GM10266 (cell line): ENCODE measurements at regions not wholly inside any gene's neighbourhood (a gene's known extent, or its start where the extent isn't known, plus 50 kb on each side); places are given as distances from the start of the nearest gene placed in this dataset.
"Not testable (repeated sequence)": the region's sequence is repeated elsewhere in the genome, so short reads cannot be mapped to it uniquely, and the experiment has no call there.

ENCODE experiments used
- DNase-seq: peaks from one replicate; pipeline ENCODE4 v3.0.0; 2012; ENCODE audit errors: extremely low spot score
- TF ChIP-seq, protein P1 (sequence below): IDR thresholded peaks from 2 replicates; pipeline ENCODE4 v1.5.1; 2012; ENCODE audit warnings: mild to moderate bottlenecking, low read depth; ENCODE audit not compliant: control insufficient read depth, insufficient read depth; ENCODE audit errors: missing control alignments

DNA sequence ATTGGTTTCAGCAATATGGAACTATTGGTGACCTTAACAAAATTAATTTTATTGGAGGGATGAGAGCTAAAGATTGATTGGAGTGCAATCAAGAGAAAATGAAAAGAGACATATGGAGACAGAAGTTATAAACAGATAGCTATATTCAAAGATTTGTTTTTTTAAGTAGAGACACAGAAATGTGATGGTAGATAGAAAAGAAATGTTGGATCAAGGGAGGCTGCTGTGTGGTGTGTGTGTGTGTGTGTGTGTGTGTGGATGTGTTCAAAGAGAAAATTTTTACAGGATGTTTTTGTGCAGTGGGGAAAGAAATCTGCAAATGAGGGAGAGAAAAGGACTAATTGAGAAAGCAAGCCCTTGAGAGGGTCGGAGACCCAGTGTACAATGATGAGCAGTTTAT lies 249.5 kb upstream of the SPHKAP start:
- DNase-seq: no peak
- TF ChIP-seq, protein P1, sequence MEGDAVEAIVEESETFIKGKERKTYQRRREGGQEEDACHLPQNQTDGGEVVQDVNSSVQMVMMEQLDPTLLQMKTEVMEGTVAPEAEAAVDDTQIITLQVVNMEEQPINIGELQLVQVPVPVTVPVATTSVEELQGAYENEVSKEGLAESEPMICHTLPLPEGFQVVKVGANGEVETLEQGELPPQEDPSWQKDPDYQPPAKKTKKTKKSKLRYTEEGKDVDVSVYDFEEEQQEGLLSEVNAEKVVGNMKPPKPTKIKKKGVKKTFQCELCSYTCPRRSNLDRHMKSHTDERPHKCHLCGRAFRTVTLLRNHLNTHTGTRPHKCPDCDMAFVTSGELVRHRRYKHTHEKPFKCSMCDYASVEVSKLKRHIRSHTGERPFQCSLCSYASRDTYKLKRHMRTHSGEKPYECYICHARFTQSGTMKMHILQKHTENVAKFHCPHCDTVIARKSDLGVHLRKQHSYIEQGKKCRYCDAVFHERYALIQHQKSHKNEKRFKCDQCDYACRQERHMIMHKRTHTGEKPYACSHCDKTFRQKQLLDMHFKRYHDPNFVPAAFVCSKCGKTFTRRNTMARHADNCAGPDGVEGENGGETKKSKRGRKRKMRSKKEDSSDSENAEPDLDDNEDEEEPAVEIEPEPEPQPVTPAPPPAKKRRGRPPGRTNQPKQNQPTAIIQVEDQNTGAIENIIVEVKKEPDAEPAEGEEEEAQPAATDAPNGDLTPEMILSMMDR: no peak

DNA sequence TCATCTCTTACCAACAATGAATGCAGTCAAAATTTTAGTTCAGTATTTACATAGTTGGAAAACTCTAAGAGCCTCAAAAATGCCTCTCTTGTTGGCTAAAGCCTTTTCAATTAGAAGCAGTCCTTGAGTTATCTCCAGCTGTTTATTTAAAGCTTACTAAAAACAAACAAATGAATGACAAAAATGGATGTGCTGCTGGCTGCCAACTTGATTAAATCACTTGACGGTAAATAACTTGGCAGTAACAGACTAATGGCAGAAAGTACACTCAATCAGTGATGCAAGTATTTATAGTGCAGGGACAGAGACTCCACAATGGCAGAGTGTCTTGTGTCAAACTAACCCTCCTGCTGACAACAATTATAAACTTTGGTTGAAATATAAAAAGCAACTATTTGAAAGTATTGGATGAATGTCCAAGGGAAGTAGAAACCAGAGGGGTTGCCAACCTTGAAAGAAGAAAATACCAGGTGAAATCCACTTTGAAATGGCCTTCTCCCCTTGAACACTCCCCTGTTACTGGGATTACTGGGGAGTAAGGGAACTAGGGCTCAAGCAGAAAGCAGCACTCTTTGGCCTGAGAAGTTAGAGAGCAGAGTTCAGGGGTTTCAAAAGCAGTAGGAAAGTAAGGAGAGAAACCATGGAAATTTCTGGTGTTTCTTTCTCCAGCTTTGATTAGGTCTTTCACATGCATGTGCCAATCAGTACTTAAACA lies 245.2 kb upstream of the SPHKAP start:
- TF ChIP-seq, protein P1: no peak
- DNase-seq: no peak

DNA sequence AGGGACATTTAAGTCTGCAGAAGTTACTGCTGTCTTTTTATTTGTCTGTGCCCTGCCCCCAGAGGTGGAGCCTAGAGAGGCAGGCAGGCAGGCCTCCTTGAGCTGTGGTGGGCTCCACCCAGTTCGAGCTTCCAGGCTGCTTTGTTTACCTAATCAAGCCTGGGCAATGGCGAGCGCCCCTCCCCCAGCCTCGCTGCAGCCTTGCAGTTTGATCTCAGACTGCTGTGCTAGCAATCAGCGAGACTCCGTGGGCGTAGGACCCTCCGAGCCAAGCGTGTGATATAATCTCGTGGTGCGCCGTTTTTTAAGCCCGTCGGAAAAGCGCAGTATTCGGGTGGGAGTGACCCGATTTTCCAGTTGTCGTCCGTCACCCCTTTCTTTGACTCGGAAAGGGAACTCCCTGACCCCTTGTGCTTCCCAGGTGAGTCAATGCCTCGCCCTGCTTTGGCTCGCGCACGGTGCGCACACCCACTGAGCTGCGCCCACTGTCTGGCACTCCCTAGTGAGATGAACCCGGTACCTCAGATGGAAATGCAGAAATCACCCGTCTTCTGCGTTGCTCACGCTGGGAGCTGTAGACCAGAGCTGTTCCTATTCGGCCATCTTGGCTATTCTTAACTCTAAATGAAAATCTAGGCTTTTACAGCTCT lies 244.0 kb upstream of the SPHKAP start:
- DNase-seq: not testable (repeated sequence)

DNA sequence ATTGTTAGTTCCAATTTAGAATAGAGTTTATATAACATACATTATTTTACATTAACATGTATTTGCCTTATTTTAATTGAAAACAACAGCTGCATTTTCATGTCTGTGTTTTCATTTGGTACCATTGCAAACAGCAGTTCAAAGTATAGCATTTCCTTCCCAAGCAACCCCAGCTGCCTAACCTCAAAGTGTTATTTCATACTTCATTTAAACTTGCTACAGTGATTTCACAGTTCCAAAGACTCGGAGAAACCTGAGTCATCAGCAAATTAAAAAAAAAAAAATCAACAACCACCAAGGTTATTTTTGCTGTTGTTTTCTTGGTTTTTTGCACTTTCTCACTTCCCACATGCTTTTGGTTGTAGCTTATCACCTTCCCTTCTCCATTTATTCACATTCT lies 236.5 kb upstream of the SPHKAP start:
- no peak for DNase-seq
- TF ChIP-seq, protein P1: no peak

DNA sequence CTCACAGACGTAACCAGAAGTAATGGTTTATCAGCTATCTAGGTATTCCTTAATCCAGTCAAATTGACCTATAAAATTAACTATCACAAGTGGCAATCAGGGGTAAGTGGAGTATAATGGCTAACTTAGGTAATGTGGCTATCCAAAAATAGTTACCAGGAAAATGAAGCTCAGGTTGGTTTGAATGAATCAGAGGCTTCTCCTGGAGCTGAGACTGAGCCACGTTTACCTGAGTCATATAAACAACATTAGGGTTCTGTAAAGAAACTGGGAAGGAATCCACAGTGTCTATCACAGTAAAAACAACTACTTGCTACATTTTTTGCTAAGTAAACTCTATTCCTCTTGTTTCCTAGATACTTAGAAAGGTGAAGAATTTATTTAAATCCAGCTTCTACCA lies 236.0 kb upstream of the SPHKAP start:
- DNase-seq: no peak
- TF ChIP-seq, protein P1: no peak

DNA sequence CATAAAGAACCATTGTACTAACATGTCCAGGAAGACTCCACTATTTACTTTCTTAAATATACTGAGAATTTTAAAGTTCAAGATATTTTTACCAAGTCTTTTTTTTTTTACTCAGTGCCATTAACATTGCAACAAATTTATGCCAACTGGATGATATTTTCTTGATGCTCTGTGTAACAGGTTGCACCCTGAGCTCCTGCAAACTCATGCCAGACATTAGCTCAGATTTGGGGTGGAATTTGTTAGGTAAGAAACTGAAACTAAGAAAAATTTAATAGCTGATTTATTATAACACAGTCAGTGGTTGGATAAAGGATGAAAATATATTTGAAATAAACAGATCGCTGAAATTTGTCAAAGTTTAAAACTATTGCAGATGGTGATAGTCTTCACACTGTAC lies 228.6 kb upstream of the SPHKAP start:
- TF ChIP-seq, protein P1: no peak
- DNase-seq: no peak

DNA sequence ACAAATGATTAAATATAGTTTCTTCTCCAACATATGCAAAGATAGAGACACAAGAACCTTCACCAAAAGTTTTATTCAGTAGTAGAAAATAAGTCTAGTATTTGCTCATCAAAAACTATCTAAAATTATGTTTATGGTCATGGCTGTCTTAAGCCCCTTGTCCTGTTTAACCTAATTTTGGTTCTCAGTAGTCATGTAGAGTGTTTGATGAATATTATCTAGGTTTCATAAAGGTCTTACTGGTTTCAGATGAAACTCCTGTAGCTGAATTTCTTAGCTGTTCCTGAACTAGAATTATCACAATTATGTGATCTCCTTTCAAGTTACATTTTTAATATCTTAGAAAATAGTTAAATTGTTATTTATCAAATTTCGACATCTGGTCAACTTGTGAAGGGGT lies 228.0 kb upstream of the SPHKAP start:
- TF ChIP-seq, protein P1: no peak
- DNase-seq: no peak
